ENCODE measurements at regions not wholly inside any gene's neighbourhood (a gene's known extent, or its start where the extent isn't known, plus 50 kb on each side); places are given as distances from the start of the nearest gene placed in this dataset.

DNA sequence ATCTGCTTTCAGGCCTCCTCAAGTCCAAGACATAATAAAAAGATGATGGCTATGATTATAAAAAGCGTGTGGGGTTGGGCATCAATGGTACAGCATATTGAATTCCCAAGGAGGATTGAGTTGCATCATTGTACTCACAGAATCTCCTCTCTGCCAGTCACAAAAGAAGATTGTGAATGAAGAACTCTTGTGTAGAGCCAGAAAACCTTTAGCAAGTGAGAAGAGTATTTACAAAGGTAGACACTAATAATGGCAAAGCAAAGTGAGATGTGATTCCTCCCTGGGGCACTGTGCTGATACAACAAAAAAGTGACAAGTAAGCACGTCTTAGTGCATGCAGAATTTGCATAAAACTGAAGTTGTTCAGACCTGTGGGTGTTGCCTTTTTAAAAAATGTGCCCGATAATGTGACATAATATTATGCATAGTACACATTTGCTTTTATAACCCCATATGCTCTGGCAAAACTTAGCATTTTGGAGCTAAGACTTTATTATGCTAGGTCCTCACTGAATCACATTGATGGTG lies 291.2 kb upstream of the TBC1D5 start:
- H3K4me3 ChIP-seq (ENCODE audit: low read depth, low read length): no peak overlapping the region
- no peak for DNase-seq (ENCODE audit: low read depth)
- no peak for TF ChIP-seq CTCF (IDR thresholded peaks at IDR 0.05; ENCODE audit: insufficient read depth, low read depth, low read length, missing control alignments)

- no peak for DNase-seq (ENCODE audit: low read depth)
- TF ChIP-seq CTCF (IDR thresholded peaks at IDR 0.05; ENCODE audit: insufficient read depth, low read depth, low read length, missing control alignments): no peak
- no peak overlapping the region for H3K4me3 ChIP-seq (ENCODE audit: low read depth, low read length)
Observed at GRCh38 chr3:18030371-18030870, 288.0 kb upstream of the TBC1D5 start.

DNA sequence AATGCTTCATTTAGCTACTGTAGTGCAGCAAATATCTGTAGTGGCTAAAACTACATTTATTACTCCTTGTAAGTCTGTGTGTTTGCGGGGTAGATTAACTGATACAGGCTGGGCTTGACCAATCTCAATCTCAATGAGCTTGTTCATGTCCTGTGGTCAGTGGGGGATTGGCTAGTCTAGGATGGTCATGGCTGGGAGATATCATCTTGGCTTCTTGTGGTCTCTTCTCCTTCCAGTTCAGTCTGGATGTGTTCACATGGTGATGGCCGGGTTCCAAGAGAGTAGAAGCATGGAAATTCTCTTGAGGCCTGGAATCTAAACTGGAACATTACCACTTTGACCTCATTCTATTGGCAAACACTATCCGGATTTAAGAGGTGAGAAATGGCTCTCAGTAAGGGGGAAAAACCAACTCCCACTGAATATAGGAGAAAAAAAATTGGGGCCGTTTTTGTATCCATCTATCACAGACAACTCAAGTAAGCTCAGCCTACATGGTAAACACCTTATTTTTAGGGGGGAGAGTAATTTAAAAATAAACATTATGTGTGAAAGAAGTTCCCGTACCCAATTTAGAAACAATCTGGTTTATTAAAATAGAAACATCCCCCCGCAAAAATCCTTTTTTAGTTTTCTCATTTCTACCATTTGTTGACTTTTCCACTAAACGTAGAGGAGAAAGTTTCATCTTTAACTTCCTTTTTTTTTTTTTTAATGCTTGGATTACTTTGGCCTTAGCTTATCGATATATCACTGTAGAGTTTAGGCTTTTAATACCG lies 284.9 kb upstream of the TBC1D5 start:
- DNase-seq (ENCODE audit: low read depth): no peak
- no peak overlapping the region for H3K4me3 ChIP-seq (ENCODE audit: low read depth, low read length)
- no peak for TF ChIP-seq CTCF (IDR thresholded peaks at IDR 0.05; ENCODE audit: insufficient read depth, low read depth, low read length, missing control alignments)

- TF ChIP-seq CTCF (IDR thresholded peaks at IDR 0.05; ENCODE audit: insufficient read depth, low read depth, low read length, missing control alignments): no peak
- no peak overlapping the region for H3K4me3 ChIP-seq (ENCODE audit: low read depth, low read length)
- no peak for DNase-seq (ENCODE audit: low read depth)
Observed at GRCh38 chr3:18024715-18025114, 282.3 kb upstream of the TBC1D5 start.

GRCh38 chr3:18019161-18019495 lies 276.7 kb upstream of the TBC1D5 start:
- DNase-seq (ENCODE audit: low read depth): no peak
- H3K4me3 ChIP-seq (ENCODE audit: low read depth, low read length): no peak overlapping the region
- no peak for TF ChIP-seq CTCF (IDR thresholded peaks at IDR 0.05; ENCODE audit: insufficient read depth, low read depth, low read length, missing control alignments)

GRCh38 chr3:18018491-18019160 lies 276.2 kb upstream of the TBC1D5 start:
- no peak for DNase-seq (ENCODE audit: low read depth)
- no peak for TF ChIP-seq CTCF (IDR thresholded peaks at IDR 0.05; ENCODE audit: insufficient read depth, low read depth, low read length, missing control alignments)
- no peak overlapping the region for H3K4me3 ChIP-seq (ENCODE audit: low read depth, low read length)

Measured in GM12865 (cell line).